Subcutaneous abdominal adipose tissue (tissue), 5 donors: ENCODE measurements at regions not wholly inside any gene's neighbourhood (a gene's known extent, or its start where the extent isn't known, plus 50 kb on each side); places are given as distances from the start of the nearest gene placed in this dataset.

Experiments used
- H3K27ac ChIP-seq: one replicate; pipeline ENCODE4 v1.7.0; 2013; ENCODE audit warnings: low read depth, mild to moderate bottlenecking, inconsistent platforms, low read length, moderate library complexity
- H3K27me3 ChIP-seq, 5 donors: one replicate each; pipeline ENCODE4 v1.7.0; 2013; ENCODE audit warnings: low read length in 5 of 5, inconsistent platforms in 1 of 5; ENCODE audit not compliant: control insufficient read depth in 5 of 5, insufficient read depth in 4 of 5
- H3K36me3 ChIP-seq, 5 donors: one replicate each; pipeline ENCODE4 v1.7.0; 2013; ENCODE audit warnings: low read length in 5 of 5; ENCODE audit not compliant: control insufficient read depth in 5 of 5, insufficient read depth in 5 of 5
- H3K4me1 ChIP-seq, 5 donors: one replicate each; pipeline ENCODE4 v1.7.0; 2013; ENCODE audit warnings: low read length in 5 of 5, mild to moderate bottlenecking in 3 of 5, moderate library complexity in 1 of 5; ENCODE audit not compliant: control insufficient read depth in 5 of 5, insufficient read depth in 5 of 5
- H3K4me3 ChIP-seq, 5 donors: one replicate each; pipeline ENCODE4 v1.7.0; 2013; ENCODE audit warnings: low read length in 5 of 5, low read depth in 1 of 5
- H3K9ac ChIP-seq, 5 donors: one replicate each; pipeline ENCODE4 v1.7.0; 2013; ENCODE audit warnings: low read length in 5 of 5, mild to moderate bottlenecking in 4 of 5, moderate library complexity in 3 of 5
- H3K9me3 ChIP-seq, 5 donors: one replicate each; pipeline ENCODE4 v1.7.0; 2013; ENCODE audit warnings: low read length in 5 of 5; ENCODE audit not compliant: control insufficient read depth in 5 of 5
- donor health status: healthy.
- donor health status: healthy.
- donor health status: healthy.
- donor health status: healthy.
- donor health status: healthy.

GRCh38 chr5:92795633-92796032 is 785.4 kb downstream of the NR2F1-AS1 start:
- peaks cover 0 to 10% (median 5%) of the 10 kb centered on the region in 5 donors for H3K9me3 ChIP-seq
- no peak overlapping the region for H3K27ac ChIP-seq
- no peak overlapping the region for H3K9ac ChIP-seq
- no peak overlapping the region for H3K4me3 ChIP-seq
- no peaks in the 10 kb centered on the region for H3K36me3 ChIP-seq
- H3K27me3 ChIP-seq = no peaks in the 10 kb centered on the region
- H3K4me1 ChIP-seq = peaks cover 0 to 3% (median 0%) of the 10 kb centered on the region in 5 donors

- Histone ChIP-seq H3K4me1 (no peaks in the 10 kb centered on the region), H3K27ac (no peak overlapping the region), H3K4me3 (no peak overlapping the region), H3K27me3 (no peaks in the 10 kb centered on the region), H3K36me3 (no peaks in the 10 kb centered on the region), H3K9ac (no peak overlapping the region), H3K9me3 (no peaks in the 10 kb centered on the region)
Measured at GRCh38 chr5:92780057-92780456, 801.0 kb downstream of the NR2F1-AS1 start.

GRCh38 chr5:92779536-92779935 is 801.5 kb downstream of the NR2F1-AS1 start:
- H3K4me3 ChIP-seq = no peak overlapping the region
- no peaks in the 10 kb centered on the region for H3K27me3 ChIP-seq
- H3K36me3 ChIP-seq = no peaks in the 10 kb centered on the region
- no peak overlapping the region for H3K27ac ChIP-seq
- no peaks in the 10 kb centered on the region for H3K9me3 ChIP-seq
- no peaks in the 10 kb centered on the region for H3K4me1 ChIP-seq
- no peak overlapping the region for H3K9ac ChIP-seq

- H3K27ac ChIP-seq = no peak overlapping the region
- no peak overlapping the region for H3K4me3 ChIP-seq
- H3K36me3 ChIP-seq = no peaks in the 10 kb centered on the region
Measured at GRCh38 chr5:92778261-92778660, 802.8 kb downstream of the NR2F1-AS1 start.

GRCh38 chr5:92777421-92777820 is 803.6 kb downstream of the NR2F1-AS1 start:
- H3K27ac ChIP-seq = no peak overlapping the region
- H3K36me3 ChIP-seq = no peaks in the 10 kb centered on the region
- H3K4me1 ChIP-seq = no peaks in the 10 kb centered on the region
- H3K4me3 ChIP-seq = no peak overlapping the region
- H3K9ac ChIP-seq = no peak overlapping the region
- H3K9me3 ChIP-seq = no peaks in the 10 kb centered on the region
- H3K27me3 ChIP-seq = no peaks in the 10 kb centered on the region

More at GRCh38 chr5:92778261-92778660, 802.8 kb downstream of the NR2F1-AS1 start:
- no peak overlapping the region for H3K9ac ChIP-seq
- no peaks in the 10 kb centered on the region for H3K4me1 ChIP-seq
- no peaks in the 10 kb centered on the region for H3K9me3 ChIP-seq
- H3K27me3 ChIP-seq = no peaks in the 10 kb centered on the region

- H3K9me3 ChIP-seq = no peaks in the 10 kb centered on the region
- H3K36me3 ChIP-seq = no peaks in the 10 kb centered on the region
- no peaks in the 10 kb centered on the region for H3K4me1 ChIP-seq
- no peak overlapping the region for H3K9ac ChIP-seq
- H3K27me3 ChIP-seq = no peaks in the 10 kb centered on the region
- H3K27ac ChIP-seq = no peak overlapping the region
- no peak overlapping the region for H3K4me3 ChIP-seq
Measured at GRCh38 chr5:92775711-92776615, 805.1 kb downstream of the NR2F1-AS1 start.

- no peak overlapping the region for H3K4me3 ChIP-seq
- no peaks in the 10 kb centered on the region for H3K4me1 ChIP-seq
- H3K9me3 ChIP-seq = no peaks in the 10 kb centered on the region
- H3K27me3 ChIP-seq = no peaks in the 10 kb centered on the region
- no peak overlapping the region for H3K9ac ChIP-seq
- H3K36me3 ChIP-seq = no peaks in the 10 kb centered on the region
- H3K27ac ChIP-seq = no peak overlapping the region
Measured at GRCh38 chr5:92769978-92770377, 811.0 kb downstream of the NR2F1-AS1 start.

GRCh38 chr5:92761585-92761984 is 819.4 kb downstream of the NR2F1-AS1 start:
- no peak overlapping the region for H3K9ac ChIP-seq
- no peaks in the 10 kb centered on the region for H3K9me3 ChIP-seq
- H3K4me3 ChIP-seq = no peak overlapping the region
- H3K4me1 ChIP-seq = no peaks in the 10 kb centered on the region
- no peaks in the 10 kb centered on the region for H3K27me3 ChIP-seq
- H3K27ac ChIP-seq = no peak overlapping the region
- no peaks in the 10 kb centered on the region for H3K36me3 ChIP-seq

DNA sequence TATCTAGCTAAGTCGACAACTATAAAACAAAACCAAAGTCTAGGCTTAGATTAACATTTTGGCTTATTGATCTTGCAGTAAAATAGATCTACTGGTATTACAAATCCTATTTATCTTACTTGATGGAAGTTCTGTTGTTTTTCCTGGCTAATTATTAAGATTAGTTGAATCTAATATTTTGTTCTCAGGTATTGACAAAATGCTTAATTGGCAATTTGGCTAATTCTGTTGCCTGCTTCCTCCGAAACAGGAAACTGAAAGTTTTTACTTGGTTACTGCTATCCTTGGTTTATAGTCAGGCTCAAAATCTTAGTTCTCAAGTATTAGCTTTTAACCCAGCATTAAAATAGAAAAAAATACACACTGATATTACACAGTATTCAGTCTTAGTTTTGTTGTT is 820.5 kb downstream of the NR2F1-AS1 start:
- Histone ChIP-seq H3K4me1 (no peaks in the 10 kb centered on the region), H3K9ac (no peak overlapping the region), H3K27me3 (no peaks in the 10 kb centered on the region), H3K27ac (no peak overlapping the region), H3K4me3 (no peak overlapping the region), H3K9me3 (no peaks in the 10 kb centered on the region), H3K36me3 (no peaks in the 10 kb centered on the region)

- Histone ChIP-seq H3K4me1 (no peaks in the 10 kb centered on the region), H3K27me3 (no peaks in the 10 kb centered on the region), H3K4me3 (no peak overlapping the region), H3K9ac (no peak overlapping the region), H3K36me3 (no peaks in the 10 kb centered on the region), H3K27ac (no peak overlapping the region), H3K9me3 (no peaks in the 10 kb centered on the region)
Measured at GRCh38 chr5:92758552-92758951, 822.5 kb downstream of the NR2F1-AS1 start.
